Ishikawa (cell line): ENCODE measurements at regions not wholly inside any gene's neighbourhood (a gene's known extent, or its start where the extent isn't known, plus 50 kb on each side); places are given as distances from the start of the nearest gene placed in this dataset.

Experiments
- CEBPB ChIP-seq: IDR thresholded peaks from 2 replicates; pipeline ENCODE4 v1.6.1; 2012
- CREB1 ChIP-seq: IDR thresholded peaks from 2 replicates; pipeline ENCODE4 v1.6.1; 2012; ENCODE audit warnings: low read depth
- EGR1 ChIP-seq: IDR thresholded peaks from 2 replicates; pipeline ENCODE4 v1.6.1; 2012
- EP300 ChIP-seq: IDR thresholded peaks from 2 replicates; pipeline ENCODE4 v1.6.1; 2012; ENCODE audit warnings: borderline replicate concordance
- FOXM1 ChIP-seq: IDR thresholded peaks from 2 replicates; pipeline ENCODE4 v1.6.1; 2012; ENCODE audit warnings: low read depth, borderline replicate concordance
- MAX ChIP-seq: IDR thresholded peaks from 2 replicates; pipeline ENCODE4 v1.6.1; 2012
- NFIC ChIP-seq: IDR thresholded peaks from 2 replicates; pipeline ENCODE4 v1.6.1; 2012
- RAD21 ChIP-seq: IDR thresholded peaks from 2 replicates; pipeline ENCODE4 v1.6.1; 2012; ENCODE audit warnings: low read depth
- TAF1 ChIP-seq: IDR thresholded peaks from 2 replicates; pipeline ENCODE4 v1.6.1; 2012; ENCODE audit warnings: low read depth, mild to moderate bottlenecking
- TCF12 ChIP-seq: IDR thresholded peaks from 2 replicates; pipeline ENCODE4 v1.6.1; 2012; ENCODE audit warnings: low read depth
- TEAD4 ChIP-seq: IDR thresholded peaks from 2 replicates; pipeline ENCODE4 v1.6.1; 2012
- YY1 ChIP-seq: IDR thresholded peaks from 2 replicates; pipeline ENCODE4 v1.6.1; 2012; ENCODE audit warnings: low read depth
- ZBTB7A ChIP-seq: IDR thresholded peaks from 2 replicates; pipeline ENCODE4 v1.6.1; 2012; ENCODE audit warnings: low read depth
- TF ChIP-seq, protein P1 (sequence below): IDR thresholded peaks from 2 replicates; pipeline ENCODE4 v1.6.1; 2012
- TF ChIP-seq, protein P2 (sequence below): IDR thresholded peaks from 2 replicates; pipeline ENCODE4 v1.6.1; 2012; ENCODE audit warnings: low read depth, mild to moderate bottlenecking

DNA sequence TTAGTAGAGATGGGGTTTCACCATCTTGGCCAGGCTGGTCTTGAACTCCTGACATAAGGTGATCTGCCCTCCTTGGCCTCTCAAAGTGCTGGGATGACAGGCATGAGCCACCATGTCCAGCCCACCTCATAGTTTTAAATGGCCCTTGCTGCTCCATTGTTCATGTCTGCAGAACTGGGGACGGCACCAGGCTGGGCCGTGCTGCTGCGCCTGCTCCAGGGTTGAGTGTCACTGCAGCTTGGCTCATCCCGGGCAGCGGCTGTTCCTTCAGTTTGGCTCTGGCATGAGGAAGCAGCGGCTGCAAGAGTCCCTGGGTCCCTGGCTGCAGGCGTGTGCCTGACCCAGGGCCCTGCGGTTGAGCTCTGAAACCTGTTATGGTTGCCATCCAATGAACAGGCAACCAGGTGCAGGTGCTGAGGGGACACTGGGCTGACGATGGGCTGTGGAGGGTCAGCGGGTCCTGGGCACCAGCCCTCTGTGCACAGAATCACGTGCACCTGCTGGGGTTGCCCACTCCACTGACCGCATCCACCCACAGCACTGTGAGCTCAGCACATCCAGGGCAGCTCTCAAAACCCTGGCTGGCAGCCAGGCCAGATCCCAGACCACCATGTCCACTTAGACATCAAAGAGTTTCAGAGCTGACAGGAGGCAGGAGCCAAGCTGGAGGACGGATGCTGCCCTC lies 70.2 kb upstream of the PPP2R2D start:
- no peak for TF ChIP-seq FOXM1
- TF ChIP-seq, protein P1, sequence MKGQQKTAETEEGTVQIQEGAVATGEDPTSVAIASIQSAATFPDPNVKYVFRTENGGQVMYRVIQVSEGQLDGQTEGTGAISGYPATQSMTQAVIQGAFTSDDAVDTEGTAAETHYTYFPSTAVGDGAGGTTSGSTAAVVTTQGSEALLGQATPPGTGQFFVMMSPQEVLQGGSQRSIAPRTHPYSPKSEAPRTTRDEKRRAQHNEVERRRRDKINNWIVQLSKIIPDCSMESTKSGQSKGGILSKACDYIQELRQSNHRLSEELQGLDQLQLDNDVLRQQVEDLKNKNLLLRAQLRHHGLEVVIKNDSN = no peak

GRCh38 chr10:131831561-131831960 lies 69.2 kb upstream of the PPP2R2D start:
- TF ChIP-seq CEBPB (no peak), NFIC (no peak), ZBTB7A (no peak), TCF12 (no peak), TAF1 (no peak), RAD21 (no peak), CREB1 (no peak), YY1 (no peak), EGR1 (no peak), MAX (no peak), TEAD4 (no peak), FOXM1 (no peak), EP300 (no peak)
- TF ChIP-seq, protein P1 = no peak
- TF ChIP-seq, protein P2, sequence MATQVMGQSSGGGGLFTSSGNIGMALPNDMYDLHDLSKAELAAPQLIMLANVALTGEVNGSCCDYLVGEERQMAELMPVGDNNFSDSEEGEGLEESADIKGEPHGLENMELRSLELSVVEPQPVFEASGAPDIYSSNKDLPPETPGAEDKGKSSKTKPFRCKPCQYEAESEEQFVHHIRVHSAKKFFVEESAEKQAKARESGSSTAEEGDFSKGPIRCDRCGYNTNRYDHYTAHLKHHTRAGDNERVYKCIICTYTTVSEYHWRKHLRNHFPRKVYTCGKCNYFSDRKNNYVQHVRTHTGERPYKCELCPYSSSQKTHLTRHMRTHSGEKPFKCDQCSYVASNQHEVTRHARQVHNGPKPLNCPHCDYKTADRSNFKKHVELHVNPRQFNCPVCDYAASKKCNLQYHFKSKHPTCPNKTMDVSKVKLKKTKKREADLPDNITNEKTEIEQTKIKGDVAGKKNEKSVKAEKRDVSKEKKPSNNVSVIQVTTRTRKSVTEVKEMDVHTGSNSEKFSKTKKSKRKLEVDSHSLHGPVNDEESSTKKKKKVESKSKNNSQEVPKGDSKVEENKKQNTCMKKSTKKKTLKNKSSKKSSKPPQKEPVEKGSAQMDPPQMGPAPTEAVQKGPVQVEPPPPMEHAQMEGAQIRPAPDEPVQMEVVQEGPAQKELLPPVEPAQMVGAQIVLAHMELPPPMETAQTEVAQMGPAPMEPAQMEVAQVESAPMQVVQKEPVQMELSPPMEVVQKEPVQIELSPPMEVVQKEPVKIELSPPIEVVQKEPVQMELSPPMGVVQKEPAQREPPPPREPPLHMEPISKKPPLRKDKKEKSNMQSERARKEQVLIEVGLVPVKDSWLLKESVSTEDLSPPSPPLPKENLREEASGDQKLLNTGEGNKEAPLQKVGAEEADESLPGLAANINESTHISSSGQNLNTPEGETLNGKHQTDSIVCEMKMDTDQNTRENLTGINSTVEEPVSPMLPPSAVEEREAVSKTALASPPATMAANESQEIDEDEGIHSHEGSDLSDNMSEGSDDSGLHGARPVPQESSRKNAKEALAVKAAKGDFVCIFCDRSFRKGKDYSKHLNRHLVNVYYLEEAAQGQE = no peak

- TF ChIP-seq FOXM1 = no peak
These were observed 68.6 kb upstream of the PPP2R2D start for GRCh38 chr10:131832056-131832685.

DNA sequence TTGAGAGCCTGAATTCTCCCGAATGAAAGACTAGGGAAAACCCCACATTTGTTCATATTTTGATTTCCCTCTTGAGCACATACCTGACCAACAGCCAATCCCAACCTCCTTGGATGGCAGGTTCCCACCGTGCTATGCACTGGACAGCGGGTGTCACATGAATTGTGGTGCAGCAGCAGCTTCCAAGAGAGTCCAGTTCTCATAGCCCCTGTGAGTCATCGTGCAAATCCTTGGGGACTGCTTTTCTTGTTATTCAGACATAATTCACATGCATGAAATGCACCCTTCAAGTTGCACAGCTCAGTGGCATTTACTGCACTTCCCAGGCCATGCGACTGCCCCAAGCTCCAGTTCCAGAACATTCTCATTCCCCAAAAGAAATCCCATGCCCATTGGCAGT lies 67.8 kb upstream of the PPP2R2D start:
- TF ChIP-seq TCF12 (no peak), TEAD4 (no peak), EGR1 (no peak), YY1 (no peak), MAX (no peak), CEBPB (no peak), FOXM1 (no peak), TAF1 (no peak), RAD21 (no peak), ZBTB7A (no peak), EP300 (no peak)
- TF ChIP-seq, protein P2 = no peak

DNA sequence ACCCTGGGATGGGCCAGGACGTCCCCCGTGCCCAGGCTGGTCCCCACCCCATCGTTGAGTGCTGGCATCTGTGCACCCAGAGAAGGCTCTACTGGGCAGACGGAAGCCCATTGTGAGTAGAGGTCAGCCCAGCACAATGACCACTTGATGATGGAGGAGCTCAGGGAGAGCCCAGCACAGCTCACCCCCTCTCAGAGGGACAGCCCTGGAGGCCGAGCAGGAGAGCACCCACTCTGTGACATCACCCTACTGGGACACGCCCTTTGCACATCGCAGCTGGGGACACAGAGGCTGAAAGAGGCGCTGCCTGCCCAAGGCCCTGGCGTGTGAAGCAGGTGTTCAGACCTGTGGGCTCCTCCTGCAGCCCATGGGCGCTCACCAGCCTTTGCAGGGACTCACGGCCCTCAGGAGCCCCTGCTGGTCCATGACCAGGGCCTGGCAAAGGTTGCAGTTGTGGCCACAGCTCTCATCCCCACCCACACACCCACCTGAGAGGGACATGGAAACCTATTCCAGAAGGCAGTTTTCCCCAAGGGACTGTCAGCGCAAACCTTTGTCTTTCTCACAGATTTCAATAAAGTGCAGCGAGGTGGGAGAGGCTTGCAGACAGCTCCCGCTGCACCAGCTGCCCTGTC lies 67.2 kb upstream of the PPP2R2D start:
- TF ChIP-seq, protein P1 = no peak
- TF ChIP-seq CEBPB = no peak
- TF ChIP-seq ZBTB7A = no peak
- no peak for TF ChIP-seq EP300
- TF ChIP-seq EGR1 = no peak
- TF ChIP-seq TAF1 = no peak
- TF ChIP-seq CREB1 = no peak
- no peak for TF ChIP-seq TCF12
